ENCODE measurements at regions not wholly inside any gene's neighbourhood (a gene's known extent, or its start where the extent isn't known, plus 50 kb on each side); places are given as distances from the start of the nearest gene placed in this dataset.
"Not testable (repeated sequence)": the region's sequence is repeated elsewhere in the genome, so short reads cannot be mapped to it uniquely, and the experiment has no call there.

GRCh38 chr14:84927096-84927827, 602.7 kb upstream of the FLRT2 start:
- peak in 1 of 58 donors; percentile 12 for DNase-seq

- no peak for DNase-seq
Measured at GRCh38 chr14:84929086-84929485, 600.9 kb upstream of the FLRT2 start.

- no peak for DNase-seq
Measured at GRCh38 chr14:84929834-84930233, 600.1 kb upstream of the FLRT2 start.

- DNase-seq: no peak
Measured at GRCh38 chr14:84937016-84937415, 592.9 kb upstream of the FLRT2 start.

- DNase-seq: no peak
Measured at GRCh38 chr14:84937449-84937848, 592.5 kb upstream of the FLRT2 start.

GRCh38 chr14:84944901-84945300, 585.0 kb upstream of the FLRT2 start:
- not testable (repeated sequence) for DNase-seq

GRCh38 chr14:84959851-84960520, 570.0 kb upstream of the FLRT2 start:
- peak in 10 of 58 donors; percentile 1 to 44 (median 7) for DNase-seq

- peak in 5 of 58 donors; percentile 0 to 6 (median 5) for DNase-seq
Measured at GRCh38 chr14:84961637-84962036, 568.3 kb upstream of the FLRT2 start.

GRCh38 chr14:84963518-84963917, 566.4 kb upstream of the FLRT2 start:
- no peak for DNase-seq

- no peak for DNase-seq
Measured at GRCh38 chr14:84965279-84965678, 564.7 kb upstream of the FLRT2 start.

GRCh38 chr14:84969501-84969900, 560.4 kb upstream of the FLRT2 start:
- no peak for DNase-seq

GRCh38 chr14:84975241-84975902, 554.6 kb upstream of the FLRT2 start:
- no peak for DNase-seq

- DNase-seq: no peak
Measured at GRCh38 chr14:84976805-84977204, 553.1 kb upstream of the FLRT2 start.

GRCh38 chr14:84987042-84987441, 542.9 kb upstream of the FLRT2 start:
- no peak for DNase-seq

- no peak for DNase-seq
Measured at GRCh38 chr14:84988357-84988756, 541.6 kb upstream of the FLRT2 start.

- DNase-seq: no peak
Measured at GRCh38 chr14:84991021-84991420, 538.9 kb upstream of the FLRT2 start.

- DNase-seq: no peak
Measured at GRCh38 chr14:84998216-84998615, 531.7 kb upstream of the FLRT2 start.

- DNase-seq: no peak
Measured at GRCh38 chr14:85002846-85003245, 527.1 kb upstream of the FLRT2 start.

GRCh38 chr14:85003805-85004204, 526.1 kb upstream of the FLRT2 start:
- DNase-seq: no peak

GRCh38 chr14:85009506-85009905, 520.4 kb upstream of the FLRT2 start:
- no peak for DNase-seq

- no peak for DNase-seq
Measured at GRCh38 chr14:85010186-85010585, 519.8 kb upstream of the FLRT2 start.

GRCh38 chr14:85016496-85016895, 513.4 kb upstream of the FLRT2 start:
- DNase-seq: no peak
